GM18526 (cell line): ENCODE measurements at regions not wholly inside any gene's neighbourhood (a gene's known extent, or its start where the extent isn't known, plus 50 kb on each side); places are given as distances from the start of the nearest gene placed in this dataset.

Experiments used
- POLR2A ChIP-seq: IDR thresholded peaks from 3 replicates; pipeline ENCODE4 v1.6.1; 2011; ENCODE audit not compliant: insufficient read length; ENCODE audit errors: extremely low read depth

GRCh38 chr1:101356604-101357443 lies 120.0 kb downstream of the S1PR1 start:
- no peak for TF ChIP-seq POLR2A

- TF ChIP-seq POLR2A: no peak
Observed at GRCh38 chr1:101357444-101357986, 120.7 kb downstream of the S1PR1 start.

- TF ChIP-seq POLR2A: no peak
Observed at GRCh38 chr1:101360506-101360905, 123.7 kb downstream of the S1PR1 start.

- TF ChIP-seq POLR2A: no peak
Observed at GRCh38 chr1:101363891-101364318, 127.1 kb downstream of the S1PR1 start.

GRCh38 chr1:101364370-101365120 lies 127.7 kb downstream of the S1PR1 start:
- no peak for TF ChIP-seq POLR2A

GRCh38 chr1:101365186-101365585 lies 128.4 kb downstream of the S1PR1 start:
- TF ChIP-seq POLR2A: no peak

GRCh38 chr1:101365878-101366277 lies 129.1 kb downstream of the S1PR1 start:
- no peak for TF ChIP-seq POLR2A

- no peak for TF ChIP-seq POLR2A
Observed at GRCh38 chr1:101366513-101367215, 129.8 kb downstream of the S1PR1 start.

GRCh38 chr1:101367630-101368029 lies 130.8 kb downstream of the S1PR1 start:
- no peak for TF ChIP-seq POLR2A

- TF ChIP-seq POLR2A: no peak
Observed at GRCh38 chr1:101370488-101370887, 133.7 kb downstream of the S1PR1 start.

GRCh38 chr1:101371259-101371658 lies 134.4 kb downstream of the S1PR1 start:
- TF ChIP-seq POLR2A: no peak

GRCh38 chr1:101373570-101373969 lies 136.8 kb downstream of the S1PR1 start:
- TF ChIP-seq POLR2A: no peak

- no peak for TF ChIP-seq POLR2A
Observed at GRCh38 chr1:101376121-101377083, 139.6 kb downstream of the S1PR1 start.

- TF ChIP-seq POLR2A: no peak
Observed at GRCh38 chr1:101377084-101377835, 140.4 kb downstream of the S1PR1 start.

GRCh38 chr1:101379037-101379436 lies 142.2 kb downstream of the S1PR1 start:
- TF ChIP-seq POLR2A: no peak
